ENCODE measurements at regions not wholly inside any gene's neighbourhood (a gene's known extent, or its start where the extent isn't known, plus 50 kb on each side); places are given as distances from the start of the nearest gene placed in this dataset.

- CTCF ChIA-PET = no interaction called here
- Histone ChIP-seq H3K4me3 (ENCODE audit: low read length) (no peak overlapping the region), H3K79me2 (ENCODE audit: low read length) (no peaks in the 10 kb centered on the region), H3K9me2 (replicated peaks; ENCODE audit: low read length) (no peaks in the 10 kb centered on the region), H3K9ac (ENCODE audit: low read length) (no peak overlapping the region), H2AFZ (ENCODE audit: low read length) (no peak overlapping the region), H3K27me3 (ENCODE audit: low read length) (no peaks in the 10 kb centered on the region), H3K36me3 (ENCODE audit: low read depth, low read length) (no peaks in the 10 kb centered on the region), H3K4me2 (ENCODE audit: low read length) (no peak overlapping the region), H4K20me1 (ENCODE audit: low read length) (no peaks in the 10 kb centered on the region), H3K4me1 (ENCODE audit: insufficient read depth, low read length) (no peaks in the 10 kb centered on the region), H3K27ac (ENCODE audit: low read length) (no peak overlapping the region), H3F3A (ENCODE audit: low read length, unreplicated experiment) (no peaks in the 10 kb centered on the region), H3K9me3 (ENCODE audit: low read length) (no peaks in the 10 kb centered on the region)
- intact Hi-C loops (cut with micrococcal nuclease) = loop anchor here (5.0 to 10.0 kb wide), 2 partner anchors 326 to 693 kb away; no protein-coding TSS in a partner anchor
- DNase-seq (no peak), ATAC-seq (no peak)
- TF ChIP-seq EZH2phosphoT487 (IDR thresholded peaks at IDR 0.05; ENCODE audit: borderline replicate concordance, low read length) = no peak
- TF ChIP-seq EZH2 (IDR thresholded peaks at IDR 0.05; ENCODE audit: low read length, unreplicated experiment) = no peak
- TF ChIP-seq, protein P1, sequence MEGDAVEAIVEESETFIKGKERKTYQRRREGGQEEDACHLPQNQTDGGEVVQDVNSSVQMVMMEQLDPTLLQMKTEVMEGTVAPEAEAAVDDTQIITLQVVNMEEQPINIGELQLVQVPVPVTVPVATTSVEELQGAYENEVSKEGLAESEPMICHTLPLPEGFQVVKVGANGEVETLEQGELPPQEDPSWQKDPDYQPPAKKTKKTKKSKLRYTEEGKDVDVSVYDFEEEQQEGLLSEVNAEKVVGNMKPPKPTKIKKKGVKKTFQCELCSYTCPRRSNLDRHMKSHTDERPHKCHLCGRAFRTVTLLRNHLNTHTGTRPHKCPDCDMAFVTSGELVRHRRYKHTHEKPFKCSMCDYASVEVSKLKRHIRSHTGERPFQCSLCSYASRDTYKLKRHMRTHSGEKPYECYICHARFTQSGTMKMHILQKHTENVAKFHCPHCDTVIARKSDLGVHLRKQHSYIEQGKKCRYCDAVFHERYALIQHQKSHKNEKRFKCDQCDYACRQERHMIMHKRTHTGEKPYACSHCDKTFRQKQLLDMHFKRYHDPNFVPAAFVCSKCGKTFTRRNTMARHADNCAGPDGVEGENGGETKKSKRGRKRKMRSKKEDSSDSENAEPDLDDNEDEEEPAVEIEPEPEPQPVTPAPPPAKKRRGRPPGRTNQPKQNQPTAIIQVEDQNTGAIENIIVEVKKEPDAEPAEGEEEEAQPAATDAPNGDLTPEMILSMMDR (conservative IDR thresholded peaks at IDR 0.05; ENCODE audit: low read depth, low read length) = no peak
- BruUV-seq (replicated peaks) = no TSS peak
- POLR2A ChIA-PET (ENCODE audit: unreplicated experiment) = no interaction called here
Observed at GRCh38 chr4:60808726-60809485, 391.2 kb upstream of the ADGRL3 start.

DNA sequence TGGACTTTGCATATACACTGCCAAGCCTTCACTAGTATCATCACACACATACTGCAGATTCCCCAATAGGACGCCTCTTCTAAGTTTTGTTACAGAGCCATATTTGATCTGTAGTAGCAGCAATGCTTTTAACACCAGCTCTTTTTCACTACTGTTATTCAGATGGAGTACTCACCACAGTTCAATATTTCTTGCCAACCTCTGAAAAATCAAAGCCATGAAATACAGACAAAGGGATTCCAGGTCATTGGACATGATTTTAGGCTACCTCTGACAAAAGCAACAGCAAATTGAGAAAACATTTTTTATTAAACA is 390.7 kb upstream of the ADGRL3 start:
- Histone ChIP-seq H3K9me3 (ENCODE audit: low read length) (no peaks in the 10 kb centered on the region), H3K9me2 (replicated peaks; ENCODE audit: low read length) (no peaks in the 10 kb centered on the region), H3K27ac (ENCODE audit: low read length) (no peak overlapping the region), H2AFZ (ENCODE audit: low read length) (no peak overlapping the region), H3K36me3 (ENCODE audit: low read depth, low read length) (no peaks in the 10 kb centered on the region), H3K4me1 (ENCODE audit: insufficient read depth, low read length) (no peaks in the 10 kb centered on the region), H4K20me1 (ENCODE audit: low read length) (no peaks in the 10 kb centered on the region), H3F3A (ENCODE audit: low read length, unreplicated experiment) (no peaks in the 10 kb centered on the region), H3K9ac (ENCODE audit: low read length) (no peak overlapping the region), H3K4me2 (ENCODE audit: low read length) (no peak overlapping the region), H3K27me3 (ENCODE audit: low read length) (no peaks in the 10 kb centered on the region), H3K79me2 (ENCODE audit: low read length) (no peaks in the 10 kb centered on the region), H3K4me3 (ENCODE audit: low read length) (no peak overlapping the region)
- DNase-seq (no peak), ATAC-seq (no peak)
- intact Hi-C loops (cut with micrococcal nuclease) = loop anchor here (5.0 to 10.0 kb wide), 2 partner anchors 325 to 693 kb away; no protein-coding TSS in a partner anchor
- POLR2A ChIA-PET (ENCODE audit: unreplicated experiment) = no interaction called here
- BruUV-seq (replicated peaks) = no TSS peak
- CTCF ChIA-PET = no interaction called here
- TF ChIP-seq, protein P1 (conservative IDR thresholded peaks at IDR 0.05; ENCODE audit: low read depth, low read length) = no peak
- no peak for TF ChIP-seq EZH2phosphoT487 (IDR thresholded peaks at IDR 0.05; ENCODE audit: borderline replicate concordance, low read length)

DNA sequence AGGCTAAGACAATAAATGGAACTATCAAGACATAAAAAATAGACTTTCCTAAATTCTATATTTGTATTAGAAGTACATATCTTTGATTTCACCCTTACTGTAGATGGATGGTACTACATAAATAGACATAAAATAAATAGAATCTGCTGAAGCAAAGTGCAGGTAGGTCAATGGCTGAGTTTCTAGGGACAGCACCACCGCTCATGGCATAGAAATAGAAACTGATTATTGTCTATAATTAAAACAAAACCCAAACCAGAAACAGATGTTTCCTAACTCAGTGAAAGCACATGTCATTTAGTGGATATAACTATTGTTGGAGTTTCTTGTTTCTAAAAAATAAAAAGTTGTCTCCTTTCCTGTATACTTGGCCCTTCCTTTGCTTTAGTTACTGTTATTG is 387.3 kb upstream of the ADGRL3 start:
- no peaks in the 10 kb centered on the region for H3K36me3 ChIP-seq (ENCODE audit: low read depth, low read length)
- no peak overlapping the region for H3K27ac ChIP-seq (ENCODE audit: low read length)
- ATAC-seq (no peak), DNase-seq (no peak)
- no TSS peak for BruUV-seq (replicated peaks)
- H3K4me2 ChIP-seq (ENCODE audit: low read length) = no peak overlapping the region
- no peaks in the 10 kb centered on the region for H3F3A ChIP-seq (ENCODE audit: low read length, unreplicated experiment)
- no peaks in the 10 kb centered on the region for H3K9me3 ChIP-seq (ENCODE audit: low read length)
- H3K27me3 ChIP-seq (ENCODE audit: low read length) = no peaks in the 10 kb centered on the region
- H3K9me2 ChIP-seq (replicated peaks; ENCODE audit: low read length) = no peaks in the 10 kb centered on the region
- ChIA-PET CTCF (no interaction called here), POLR2A (ENCODE audit: unreplicated experiment) (no interaction called here)
- no peaks in the 10 kb centered on the region for H4K20me1 ChIP-seq (ENCODE audit: low read length)
- TF ChIP-seq EZH2phosphoT487 (IDR thresholded peaks at IDR 0.05; ENCODE audit: borderline replicate concordance, low read length) = no peak
- TF ChIP-seq, protein P1 (conservative IDR thresholded peaks at IDR 0.05; ENCODE audit: low read depth, low read length) = no peak
- no peak for TF ChIP-seq EZH2 (IDR thresholded peaks at IDR 0.05; ENCODE audit: low read length, unreplicated experiment)
- no peak overlapping the region for H3K9ac ChIP-seq (ENCODE audit: low read length)
- H2AFZ ChIP-seq (ENCODE audit: low read length) = no peak overlapping the region
- intact Hi-C loops (cut with micrococcal nuclease) = no loop called here
- H3K4me1 ChIP-seq (ENCODE audit: insufficient read depth, low read length) = no peaks in the 10 kb centered on the region
- no peaks in the 10 kb centered on the region for H3K79me2 ChIP-seq (ENCODE audit: low read length)
- no peak overlapping the region for H3K4me3 ChIP-seq (ENCODE audit: low read length)

All from PC-3 (cell line).